ENCODE measurements at regions not wholly inside any gene's neighbourhood (a gene's known extent, or its start where the extent isn't known, plus 50 kb on each side); places are given as distances from the start of the nearest gene placed in this dataset.

- Mint-ChIP-seq H3K9me3 (ENCODE audit: unreplicated experiment) (peaks cover 5% of the 10 kb centered on the region), H3K27ac (ENCODE audit: unreplicated experiment) (no peak overlapping the region), H3K4me3 (ENCODE audit: unreplicated experiment) (no peak overlapping the region), H3K4me1 (ENCODE audit: low read depth, unreplicated experiment) (no peaks in the 10 kb centered on the region), H3K36me3 (ENCODE audit: low read depth, unreplicated experiment) (no peaks in the 10 kb centered on the region), H3K27me3 (ENCODE audit: low read depth, unreplicated experiment) (no peaks in the 10 kb centered on the region)
- no peaks in the 10 kb centered on the region for H3K4me1 ChIP-seq (ENCODE audit: insufficient read depth, low read length)
- H3K27ac ChIP-seq (ENCODE audit: low read depth, low read length): no peak overlapping the region
- H3K79me2 ChIP-seq (ENCODE audit: insufficient read depth, low read length): no peaks in the 10 kb centered on the region
- TF ChIP-seq CTCF (IDR thresholded peaks at IDR 0.05; ENCODE audit: insufficient read depth, low read depth, low read length) (no peak), EZH2 (IDR thresholded peaks at IDR 0.05; ENCODE audit: insufficient read depth, low read length) (no peak)
- H4K20me1 ChIP-seq (ENCODE audit: insufficient read depth, low read length): no peaks in the 10 kb centered on the region
- no peak overlapping the region for H3K4me2 ChIP-seq (ENCODE audit: low read length)
- no peaks in the 10 kb centered on the region for H3K9me3 ChIP-seq (ENCODE audit: insufficient read depth, low read depth, low read length)
- no peak overlapping the region for H2AFZ ChIP-seq (ENCODE audit: low read depth, low read length)
- H3K9ac ChIP-seq (ENCODE audit: low read length): no peak overlapping the region
- H3K36me3 ChIP-seq (ENCODE audit: insufficient read depth, low read length): no peaks in the 10 kb centered on the region
- no peak overlapping the region for H3K4me3 ChIP-seq (ENCODE audit: insufficient read depth, low read depth, low read length)
- no peak for FAIRE-seq
- DNase-seq (ENCODE audit: low read depth): no peak
- no peaks in the 10 kb centered on the region for H3K27me3 ChIP-seq (ENCODE audit: insufficient read depth, low read length)
Measured at GRCh38 chr14:105877645-105878044, 351.3 kb downstream of the TMEM121 start.

GRCh38 chr14:105878125-105878524 lies 351.7 kb downstream of the TMEM121 start:
- DNase-seq (ENCODE audit: low read depth): no peak
- no peaks in the 10 kb centered on the region for H3K36me3 Mint-ChIP-seq (ENCODE audit: low read depth, unreplicated experiment)
- H3K4me2 ChIP-seq (ENCODE audit: low read length): no peak overlapping the region
- H3K9me3 Mint-ChIP-seq (ENCODE audit: unreplicated experiment): peaks cover 5% of the 10 kb centered on the region
- H3K9me3 ChIP-seq (ENCODE audit: insufficient read depth, low read depth, low read length): no peaks in the 10 kb centered on the region
- no peak overlapping the region for H3K27ac ChIP-seq (ENCODE audit: low read depth, low read length)
- H2AFZ ChIP-seq (ENCODE audit: low read depth, low read length): no peak overlapping the region
- no peaks in the 10 kb centered on the region for H4K20me1 ChIP-seq (ENCODE audit: insufficient read depth, low read length)
- no peak for FAIRE-seq
- H3K4me1 Mint-ChIP-seq (ENCODE audit: low read depth, unreplicated experiment): no peaks in the 10 kb centered on the region
- H3K4me3 ChIP-seq (ENCODE audit: insufficient read depth, low read depth, low read length): no peak overlapping the region
- no peaks in the 10 kb centered on the region for H3K4me1 ChIP-seq (ENCODE audit: insufficient read depth, low read length)
- no peak overlapping the region for H3K27ac Mint-ChIP-seq (ENCODE audit: unreplicated experiment)
- no peaks in the 10 kb centered on the region for H3K79me2 ChIP-seq (ENCODE audit: insufficient read depth, low read length)
- no peaks in the 10 kb centered on the region for H3K36me3 ChIP-seq (ENCODE audit: insufficient read depth, low read length)
- H3K4me3 Mint-ChIP-seq (ENCODE audit: unreplicated experiment): no peak overlapping the region
- H3K27me3 Mint-ChIP-seq (ENCODE audit: low read depth, unreplicated experiment): no peaks in the 10 kb centered on the region
- TF ChIP-seq EZH2 (IDR thresholded peaks at IDR 0.05; ENCODE audit: insufficient read depth, low read length): no peak
- no peak for TF ChIP-seq CTCF (IDR thresholded peaks at IDR 0.05; ENCODE audit: insufficient read depth, low read depth, low read length)
- no peaks in the 10 kb centered on the region for H3K27me3 ChIP-seq (ENCODE audit: insufficient read depth, low read length)
- no peak overlapping the region for H3K9ac ChIP-seq (ENCODE audit: low read length)

GRCh38 chr14:105878554-105878953 lies 352.2 kb downstream of the TMEM121 start:
- H3K9me3 Mint-ChIP-seq (ENCODE audit: unreplicated experiment): peaks cover 5% of the 10 kb centered on the region
- no peaks in the 10 kb centered on the region for H3K4me1 ChIP-seq (ENCODE audit: insufficient read depth, low read length)
- no peaks in the 10 kb centered on the region for H3K27me3 Mint-ChIP-seq (ENCODE audit: low read depth, unreplicated experiment)
- no peak overlapping the region for H2AFZ ChIP-seq (ENCODE audit: low read depth, low read length)
- H3K27me3 ChIP-seq (ENCODE audit: insufficient read depth, low read length): no peaks in the 10 kb centered on the region
- H3K27ac ChIP-seq (ENCODE audit: low read depth, low read length): no peak overlapping the region
- H3K27ac Mint-ChIP-seq (ENCODE audit: unreplicated experiment): no peak overlapping the region
- H3K4me3 Mint-ChIP-seq (ENCODE audit: unreplicated experiment): no peak overlapping the region
- FAIRE-seq (no peak), DNase-seq (ENCODE audit: low read depth) (no peak)
- H3K9me3 ChIP-seq (ENCODE audit: insufficient read depth, low read depth, low read length): no peaks in the 10 kb centered on the region
- no peaks in the 10 kb centered on the region for H3K4me1 Mint-ChIP-seq (ENCODE audit: low read depth, unreplicated experiment)
- no peak overlapping the region for H3K9ac ChIP-seq (ENCODE audit: low read length)
- no peak overlapping the region for H3K4me2 ChIP-seq (ENCODE audit: low read length)
- no peaks in the 10 kb centered on the region for H3K36me3 Mint-ChIP-seq (ENCODE audit: low read depth, unreplicated experiment)
- no peaks in the 10 kb centered on the region for H3K79me2 ChIP-seq (ENCODE audit: insufficient read depth, low read length)
- TF ChIP-seq EZH2 (IDR thresholded peaks at IDR 0.05; ENCODE audit: insufficient read depth, low read length) (no peak), CTCF (IDR thresholded peaks at IDR 0.05; ENCODE audit: insufficient read depth, low read depth, low read length) (no peak)
- H4K20me1 ChIP-seq (ENCODE audit: insufficient read depth, low read length): no peaks in the 10 kb centered on the region
- H3K4me3 ChIP-seq (ENCODE audit: insufficient read depth, low read depth, low read length): no peak overlapping the region
- no peaks in the 10 kb centered on the region for H3K36me3 ChIP-seq (ENCODE audit: insufficient read depth, low read length)
